Skeletal muscle cell (primary cell): ENCODE measurements at regions not wholly inside any gene's neighbourhood (a gene's known extent, or its start where the extent isn't known, plus 50 kb on each side); places are given as distances from the start of the nearest gene placed in this dataset.
"Not testable (repeated sequence)": the region's sequence is repeated elsewhere in the genome, so short reads cannot be mapped to it uniquely, and the experiment has no call there.

Experiments used
- DNase-seq: peaks from one replicate; pipeline ENCODE4 v3.0.0-alpha.2; 2010; ENCODE audit warnings: low read depth
- H3K4me3 ChIP-seq: 2 replicates; pipeline ENCODE4 v1.5.1; 2011; ENCODE audit warnings: low read depth, mild to moderate bottlenecking, control low read depth, low read length, moderate library complexity

- H3K4me3 ChIP-seq = no peak overlapping the region
- no peak for DNase-seq
Measured at GRCh38 chr10:2881720-2882620, 185.4 kb upstream of the PFKP start.

GRCh38 chr10:2880050-2880449 lies 187.3 kb upstream of the PFKP start:
- not testable (repeated sequence) for H3K4me3 ChIP-seq, DNase-seq

- no peak overlapping the region for H3K4me3 ChIP-seq
- DNase-seq = no peak
Measured at GRCh38 chr10:2878818-2879217, 188.5 kb upstream of the PFKP start.

GRCh38 chr10:2876032-2876431 lies 191.3 kb upstream of the PFKP start:
- H3K4me3 ChIP-seq = no peak overlapping the region
- no peak for DNase-seq

- DNase-seq = no peak
- no peak overlapping the region for H3K4me3 ChIP-seq
Measured at GRCh38 chr10:2874963-2875362, 192.4 kb upstream of the PFKP start.

GRCh38 chr10:2873769-2874168 lies 193.6 kb upstream of the PFKP start:
- DNase-seq = no peak
- no peak overlapping the region for H3K4me3 ChIP-seq

GRCh38 chr10:2871673-2872219 lies 195.6 kb upstream of the PFKP start:
- DNase-seq = no peak
- no peak overlapping the region for H3K4me3 ChIP-seq

- no peak overlapping the region for H3K4me3 ChIP-seq
- no peak for DNase-seq
Measured at GRCh38 chr10:2870654-2871053, 196.7 kb upstream of the PFKP start.

- no peak for DNase-seq
- H3K4me3 ChIP-seq = no peak overlapping the region
Measured at GRCh38 chr10:2867788-2868299, 199.5 kb upstream of the PFKP start.

- DNase-seq = no peak
Measured at GRCh38 chr10:2866569-2866968, 200.8 kb upstream of the PFKP start.

GRCh38 chr10:2861632-2862210 lies 205.6 kb upstream of the PFKP start:
- no peak for DNase-seq

More at GRCh38 chr10:2866569-2866968, 200.8 kb upstream of the PFKP start:
- H3K4me3 ChIP-seq = no peak overlapping the region

GRCh38 chr10:2858452-2858851 lies 208.9 kb upstream of the PFKP start:
- no peak overlapping the region for H3K4me3 ChIP-seq
- DNase-seq = no peak

More at GRCh38 chr10:2861632-2862210, 205.6 kb upstream of the PFKP start:
- no peak overlapping the region for H3K4me3 ChIP-seq

- DNase-seq = no peak
- H3K4me3 ChIP-seq = no peak overlapping the region
Measured at GRCh38 chr10:2856598-2856997, 210.8 kb upstream of the PFKP start.

- H3K4me3 ChIP-seq = no peak overlapping the region
- no peak for DNase-seq
Measured at GRCh38 chr10:2852574-2853323, 214.6 kb upstream of the PFKP start.

- H3K4me3 ChIP-seq = no peak overlapping the region
Measured at GRCh38 chr10:2851566-2851965, 215.8 kb upstream of the PFKP start.

GRCh38 chr10:2850202-2850601 lies 217.1 kb upstream of the PFKP start:
- H3K4me3 ChIP-seq = no peak overlapping the region
- no peak for DNase-seq

More at GRCh38 chr10:2851566-2851965, 215.8 kb upstream of the PFKP start:
- no peak for DNase-seq

GRCh38 chr10:2844925-2845324 lies 222.4 kb upstream of the PFKP start:
- H3K4me3 ChIP-seq = no peak overlapping the region
- no peak for DNase-seq

- no peak for DNase-seq
- H3K4me3 ChIP-seq = no peak overlapping the region
Measured at GRCh38 chr10:2839081-2839725, 228.1 kb upstream of the PFKP start.

- H3K4me3 ChIP-seq = no peak overlapping the region
- DNase-seq = no peak
Measured at GRCh38 chr10:2837674-2838073, 229.7 kb upstream of the PFKP start.
